ENCODE measurements at regions not wholly inside any gene's neighbourhood (a gene's known extent, or its start where the extent isn't known, plus 50 kb on each side); places are given as distances from the start of the nearest gene placed in this dataset.
A peak's percentile ranks its signal among the peaks of the same experiment; 100 is the strongest.
"Not testable (repeated sequence)": the region's sequence is repeated elsewhere in the genome, so short reads cannot be mapped to it uniquely, and the experiment has no call there.

- Histone ChIP-seq H3K4me1 (ENCODE audit: control insufficient read depth in 2 of 2, insufficient read depth in 2 of 2, low read length in 1 of 2) (no peaks in the 10 kb centered on the region), H3K27me3 (ENCODE audit: control insufficient read depth in 1 of 2, insufficient read depth in 2 of 2, low read length in 2 of 2) (no peaks in the 10 kb centered on the region), H3K9me3 (ENCODE audit: control insufficient read depth in 2 of 2, insufficient read depth in 1 of 2, low read depth in 1 of 2, low read length in 1 of 2) (no peaks in the 10 kb centered on the region), H3K4me3 (ENCODE audit: low read depth in 1 of 2, low read length in 2 of 2) (no peak overlapping the region), H3K36me3 (ENCODE audit: control insufficient read depth in 2 of 2, insufficient read depth in 2 of 2, low read length in 1 of 2) (no peaks in the 10 kb centered on the region), H3K27ac (ENCODE audit: low read depth in 2 of 2, low read length in 1 of 2) (no peak overlapping the region)
- WGBS, 2 donors = 38 to 50% methylated on average over 1 of the region's 1 CpG
These were observed 128.2 kb downstream of the SLC7A11 start for GRCh38 chr4:138113819-138114400.

DNA sequence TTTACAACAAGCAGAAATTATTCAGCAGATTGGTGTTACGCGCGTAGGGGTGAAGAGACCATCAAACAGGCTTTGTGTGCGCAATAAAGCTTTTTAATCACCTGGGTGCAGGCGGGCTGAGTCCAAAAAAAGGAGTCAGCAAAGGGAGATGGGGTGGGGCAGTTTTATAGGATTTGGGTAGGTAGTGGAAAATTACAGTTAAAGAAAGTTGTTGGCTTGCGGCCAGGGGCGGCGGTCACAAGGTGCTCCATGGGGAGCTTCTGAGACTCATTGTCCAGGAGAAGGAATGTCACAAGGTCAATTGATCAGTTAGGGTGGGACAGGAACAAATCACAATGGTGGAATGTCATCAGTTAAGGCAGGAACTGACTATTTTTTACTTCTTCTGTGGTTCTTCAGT is 129.3 kb downstream of the SLC7A11 start:
- not testable (repeated sequence) for H3K4me1 ChIP-seq (ENCODE audit: control insufficient read depth in 2 of 2, insufficient read depth in 2 of 2, low read length in 1 of 2); H3K4me3 ChIP-seq (ENCODE audit: low read depth in 1 of 2, low read length in 2 of 2); H3K9me3 ChIP-seq (ENCODE audit: control insufficient read depth in 2 of 2, insufficient read depth in 1 of 2, low read depth in 1 of 2, low read length in 1 of 2); H3K27ac ChIP-seq (ENCODE audit: low read depth in 2 of 2, low read length in 1 of 2); H3K27me3 ChIP-seq (ENCODE audit: control insufficient read depth in 1 of 2, insufficient read depth in 2 of 2, low read length in 2 of 2); H3K36me3 ChIP-seq (ENCODE audit: control insufficient read depth in 2 of 2, insufficient read depth in 2 of 2, low read length in 1 of 2)
- WGBS, 2 donors = 85 to 86% methylated on average over 8 of the region's 8 CpGs

- Histone ChIP-seq H3K4me1 (ENCODE audit: control insufficient read depth in 2 of 2, insufficient read depth in 2 of 2, low read length in 1 of 2) (no peaks in the 10 kb centered on the region), H3K36me3 (ENCODE audit: control insufficient read depth in 2 of 2, insufficient read depth in 2 of 2, low read length in 1 of 2) (no peaks in the 10 kb centered on the region), H3K9me3 (ENCODE audit: control insufficient read depth in 2 of 2, insufficient read depth in 1 of 2, low read depth in 1 of 2, low read length in 1 of 2) (no peaks in the 10 kb centered on the region), H3K4me3 (ENCODE audit: low read depth in 1 of 2, low read length in 2 of 2) (no peak overlapping the region), H3K27ac (ENCODE audit: low read depth in 2 of 2, low read length in 1 of 2) (no peak overlapping the region), H3K27me3 (ENCODE audit: control insufficient read depth in 1 of 2, insufficient read depth in 2 of 2, low read length in 2 of 2) (no peaks in the 10 kb centered on the region)
- WGBS, 2 donors = 88 to 91% methylated on average over 2 of the region's 2 CpGs
These were observed 129.8 kb downstream of the SLC7A11 start for GRCh38 chr4:138112389-138112788.

DNA sequence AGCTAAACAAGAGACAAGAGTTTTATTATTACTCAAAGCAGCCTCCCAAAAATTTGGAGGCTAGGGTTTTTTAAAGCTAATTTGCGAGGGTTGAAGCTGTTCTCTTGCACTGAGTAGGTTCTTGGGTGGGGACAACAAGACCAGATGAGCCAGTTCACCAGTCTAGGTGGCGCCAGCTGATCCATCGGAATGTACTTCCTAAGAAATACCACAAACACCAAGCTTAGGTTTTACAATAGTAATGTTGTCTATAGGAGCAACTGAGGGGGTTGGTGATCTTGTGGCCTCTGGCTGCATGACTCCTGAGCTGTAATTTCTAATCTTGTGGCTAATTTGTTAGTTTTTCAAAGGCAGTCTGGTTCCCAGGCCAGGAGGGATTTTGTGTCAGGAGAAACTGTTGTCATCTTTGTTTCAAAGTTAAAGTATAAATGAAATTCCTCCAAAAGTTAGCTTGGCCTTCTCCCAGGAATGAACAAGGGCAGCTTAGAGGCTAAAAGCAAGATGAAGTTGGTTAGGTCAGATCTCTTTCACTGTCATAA is 130.6 kb downstream of the SLC7A11 start:
- WGBS, 2 donors = 73 to 90% methylated on average over 3 of the region's 3 CpGs

DNA sequence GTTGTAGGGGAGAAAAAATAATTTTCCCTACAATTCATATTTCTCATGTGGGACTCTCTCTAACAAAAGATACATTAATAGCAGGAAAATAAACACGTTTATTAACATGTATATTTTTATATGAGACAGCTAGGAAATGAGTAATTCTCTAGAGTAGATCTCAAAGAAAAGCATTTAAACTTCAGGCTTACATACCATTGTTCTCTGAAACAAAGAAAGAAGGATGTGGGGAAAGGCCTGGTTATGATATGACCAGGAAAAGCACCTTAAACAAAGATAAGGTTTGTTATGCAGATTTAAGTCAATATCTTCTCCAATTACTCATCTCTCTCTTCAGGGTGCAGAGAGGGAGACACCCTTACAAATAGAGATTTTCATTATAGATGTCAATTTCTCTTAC is 131.3 kb downstream of the SLC7A11 start:
- Histone ChIP-seq H3K36me3 (ENCODE audit: control insufficient read depth in 2 of 2, insufficient read depth in 2 of 2, low read length in 1 of 2) (no peaks in the 10 kb centered on the region), H3K4me1 (ENCODE audit: control insufficient read depth in 2 of 2, insufficient read depth in 2 of 2, low read length in 1 of 2) (no peaks in the 10 kb centered on the region), H3K27me3 (ENCODE audit: control insufficient read depth in 1 of 2, insufficient read depth in 2 of 2, low read length in 2 of 2) (no peaks in the 10 kb centered on the region), H3K9me3 (ENCODE audit: control insufficient read depth in 2 of 2, insufficient read depth in 1 of 2, low read depth in 1 of 2, low read length in 1 of 2) (no peaks in the 10 kb centered on the region), H3K4me3 (ENCODE audit: low read depth in 1 of 2, low read length in 2 of 2) (no peak overlapping the region), H3K27ac (ENCODE audit: low read depth in 2 of 2, low read length in 1 of 2) (no peak overlapping the region)
- WGBS, 2 donors = 28 to 38% methylated on average over 1 of the region's 1 CpG

More for the DNA sequence above, 130.6 kb downstream of the SLC7A11 start:
- Histone ChIP-seq H3K9me3 (ENCODE audit: control insufficient read depth in 2 of 2, insufficient read depth in 1 of 2, low read depth in 1 of 2, low read length in 1 of 2) (no peaks in the 10 kb centered on the region), H3K36me3 (ENCODE audit: control insufficient read depth in 2 of 2, insufficient read depth in 2 of 2, low read length in 1 of 2) (no peaks in the 10 kb centered on the region), H3K27ac (ENCODE audit: low read depth in 2 of 2, low read length in 1 of 2) (peak overlapping the region in 1 of 2 donors; percentile 12), H3K27me3 (ENCODE audit: control insufficient read depth in 1 of 2, insufficient read depth in 2 of 2, low read length in 2 of 2) (no peaks in the 10 kb centered on the region), H3K4me1 (ENCODE audit: control insufficient read depth in 2 of 2, insufficient read depth in 2 of 2, low read length in 1 of 2) (no peaks in the 10 kb centered on the region), H3K4me3 (ENCODE audit: low read depth in 1 of 2, low read length in 2 of 2) (no peak overlapping the region)

GRCh38 chr4:138107023-138107422 is 135.1 kb downstream of the SLC7A11 start:
- H3K4me1 ChIP-seq (ENCODE audit: control insufficient read depth in 2 of 2, insufficient read depth in 2 of 2, low read length in 1 of 2) = no peaks in the 10 kb centered on the region
- H3K4me3 ChIP-seq (ENCODE audit: low read depth in 1 of 2, low read length in 2 of 2) = no peak overlapping the region
- 92 to 93% methylated on average over 4 of the region's 4 CpGs for WGBS, 2 donors

GRCh38 chr4:138105331-138105730 is 136.8 kb downstream of the SLC7A11 start:
- 90 to 92% methylated on average over 4 of the region's 4 CpGs for WGBS, 2 donors
- Histone ChIP-seq H3K4me1 (ENCODE audit: control insufficient read depth in 2 of 2, insufficient read depth in 2 of 2, low read length in 1 of 2) (no peaks in the 10 kb centered on the region), H3K27me3 (ENCODE audit: control insufficient read depth in 1 of 2, insufficient read depth in 2 of 2, low read length in 2 of 2) (no peaks in the 10 kb centered on the region), H3K36me3 (ENCODE audit: control insufficient read depth in 2 of 2, insufficient read depth in 2 of 2, low read length in 1 of 2) (no peaks in the 10 kb centered on the region), H3K27ac (ENCODE audit: low read depth in 2 of 2, low read length in 1 of 2) (no peak overlapping the region), H3K4me3 (ENCODE audit: low read depth in 1 of 2, low read length in 2 of 2) (no peak overlapping the region), H3K9me3 (ENCODE audit: control insufficient read depth in 2 of 2, insufficient read depth in 1 of 2, low read depth in 1 of 2, low read length in 1 of 2) (no peaks in the 10 kb centered on the region)

More at GRCh38 chr4:138107023-138107422, 135.1 kb downstream of the SLC7A11 start:
- no peaks in the 10 kb centered on the region for H3K9me3 ChIP-seq (ENCODE audit: control insufficient read depth in 2 of 2, insufficient read depth in 1 of 2, low read depth in 1 of 2, low read length in 1 of 2)
- H3K27me3 ChIP-seq (ENCODE audit: control insufficient read depth in 1 of 2, insufficient read depth in 2 of 2, low read length in 2 of 2) = no peaks in the 10 kb centered on the region
- H3K27ac ChIP-seq (ENCODE audit: low read depth in 2 of 2, low read length in 1 of 2) = no peak overlapping the region
- H3K36me3 ChIP-seq (ENCODE audit: control insufficient read depth in 2 of 2, insufficient read depth in 2 of 2, low read length in 1 of 2) = no peaks in the 10 kb centered on the region

DNA sequence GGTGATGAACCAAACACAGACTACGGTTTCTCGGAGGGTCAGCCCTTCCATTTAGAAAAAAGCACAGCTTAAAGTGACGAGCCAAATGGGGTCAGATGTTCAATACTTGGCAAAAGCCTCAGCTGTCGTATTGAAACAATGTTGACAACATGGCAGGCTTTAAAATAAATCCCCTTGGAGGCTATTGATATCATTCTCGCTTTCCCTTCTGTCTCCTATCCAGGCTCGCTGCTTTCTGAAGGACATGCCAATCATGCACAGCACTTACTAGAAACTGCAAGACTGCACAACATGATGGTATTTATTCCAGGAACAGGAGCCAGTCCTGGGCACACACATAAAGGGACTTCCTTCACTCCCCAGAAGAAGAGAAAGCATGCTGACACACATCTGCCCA is 137.9 kb downstream of the SLC7A11 start:
- Histone ChIP-seq H3K27me3 (ENCODE audit: control insufficient read depth in 1 of 2, insufficient read depth in 2 of 2, low read length in 2 of 2) (no peaks in the 10 kb centered on the region), H3K27ac (ENCODE audit: low read depth in 2 of 2, low read length in 1 of 2) (no peak overlapping the region), H3K9me3 (ENCODE audit: control insufficient read depth in 2 of 2, insufficient read depth in 1 of 2, low read depth in 1 of 2, low read length in 1 of 2) (no peaks in the 10 kb centered on the region), H3K4me3 (ENCODE audit: low read depth in 1 of 2, low read length in 2 of 2) (no peak overlapping the region), H3K36me3 (ENCODE audit: control insufficient read depth in 2 of 2, insufficient read depth in 2 of 2, low read length in 1 of 2) (no peaks in the 10 kb centered on the region), H3K4me1 (ENCODE audit: control insufficient read depth in 2 of 2, insufficient read depth in 2 of 2, low read length in 1 of 2) (no peaks in the 10 kb centered on the region)
- 64 to 73% methylated on average over 6 of the region's 6 CpGs for WGBS, 2 donors

DNA sequence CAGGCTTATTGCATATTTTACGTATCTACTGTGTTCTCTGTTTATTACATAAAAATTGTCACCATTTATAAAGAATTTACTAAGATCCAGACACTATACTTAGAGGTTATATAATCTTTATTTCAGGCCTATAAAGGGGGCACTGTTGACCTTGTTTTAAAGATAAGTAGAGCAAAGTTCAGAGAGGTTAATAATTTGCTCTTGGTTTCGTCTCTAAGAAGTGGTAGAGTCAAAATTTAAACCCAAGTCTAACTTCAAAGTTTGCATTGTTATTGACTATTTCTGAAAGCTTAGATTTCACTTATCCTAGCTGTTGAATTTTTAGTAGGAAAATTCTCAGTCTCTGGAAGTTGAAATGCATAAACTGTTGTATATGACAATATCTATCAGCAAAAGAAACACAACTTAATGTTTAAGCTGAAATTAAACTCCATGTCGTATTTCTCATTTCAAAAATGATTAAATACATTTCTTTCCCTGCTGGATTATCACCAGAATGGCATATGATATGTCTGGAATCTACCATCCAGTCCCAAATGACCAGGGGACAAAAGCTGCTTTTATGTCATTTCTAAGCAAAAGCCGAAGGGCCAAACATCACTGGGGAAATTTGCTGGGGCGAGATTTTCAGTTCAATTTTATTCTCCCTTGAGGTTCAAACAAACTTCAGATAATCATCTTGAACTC is 138.4 kb downstream of the SLC7A11 start:
- Histone ChIP-seq H3K9me3 (ENCODE audit: control insufficient read depth in 2 of 2, insufficient read depth in 1 of 2, low read depth in 1 of 2, low read length in 1 of 2) (no peaks in the 10 kb centered on the region), H3K4me3 (ENCODE audit: low read depth in 1 of 2, low read length in 2 of 2) (no peak overlapping the region), H3K36me3 (ENCODE audit: control insufficient read depth in 2 of 2, insufficient read depth in 2 of 2, low read length in 1 of 2) (no peaks in the 10 kb centered on the region), H3K27me3 (ENCODE audit: control insufficient read depth in 1 of 2, insufficient read depth in 2 of 2, low read length in 2 of 2) (no peaks in the 10 kb centered on the region), H3K27ac (ENCODE audit: low read depth in 2 of 2, low read length in 1 of 2) (no peak overlapping the region), H3K4me1 (ENCODE audit: control insufficient read depth in 2 of 2, insufficient read depth in 2 of 2, low read length in 1 of 2) (no peaks in the 10 kb centered on the region)
- WGBS, 2 donors = 57 to 78% methylated on average over 5 of the region's 5 CpGs

GRCh38 chr4:138099385-138099784 is 142.8 kb downstream of the SLC7A11 start:
- 62 to 63% methylated on average over 3 of the region's 3 CpGs for WGBS, 2 donors

More at GRCh38 chr4:138099385-138099784, 142.8 kb downstream of the SLC7A11 start:
- Histone ChIP-seq H3K27me3 (ENCODE audit: control insufficient read depth in 1 of 2, insufficient read depth in 2 of 2, low read length in 2 of 2) (no peaks in the 10 kb centered on the region), H3K4me1 (ENCODE audit: control insufficient read depth in 2 of 2, insufficient read depth in 2 of 2, low read length in 1 of 2) (no peaks in the 10 kb centered on the region), H3K9me3 (ENCODE audit: control insufficient read depth in 2 of 2, insufficient read depth in 1 of 2, low read depth in 1 of 2, low read length in 1 of 2) (no peaks in the 10 kb centered on the region), H3K36me3 (ENCODE audit: control insufficient read depth in 2 of 2, insufficient read depth in 2 of 2, low read length in 1 of 2) (no peaks in the 10 kb centered on the region), H3K27ac (ENCODE audit: low read depth in 2 of 2, low read length in 1 of 2) (no peak overlapping the region), H3K4me3 (ENCODE audit: low read depth in 1 of 2, low read length in 2 of 2) (no peak overlapping the region)

Data from esophagus (tissue), 2 donors.